Vagina (tissue), 2 donors: ENCODE measurements at regions not wholly inside any gene's neighbourhood (a gene's known extent, or its start where the extent isn't known, plus 50 kb on each side); places are given as distances from the start of the nearest gene placed in this dataset.
"Not testable (repeated sequence)": the region's sequence is repeated elsewhere in the genome, so short reads cannot be mapped to it uniquely, and the experiment has no call there.

ENCODE experiments used
- DNase-seq, 2 donors: peaks; one replicate each; pipeline ENCODE4 v3.0.0-alpha.2; 2017; ENCODE audit errors: extremely low spot score in 2 of 2
- H3K27ac ChIP-seq: fragments of 200-600 bp; sonication (generic); one replicate; pipeline ENCODE4 v1.5.1; 2019
- H3K27me3 ChIP-seq: fragments of 200-600 bp; sonication (generic); one replicate; pipeline ENCODE4 v1.5.1; 2019
- H3K36me3 ChIP-seq, 2 donors: fragments of 200-600 bp; sonication (generic); one replicate each; pipeline ENCODE4 v1.5.1; 2017 to 2019
- H3K4me1 ChIP-seq: fragments of 200-600 bp; sonication (generic); one replicate; pipeline ENCODE4 v1.5.1; 2019
- H3K4me3 ChIP-seq, 2 donors: fragments of 200-600 bp; sonication (generic); 1 replicate in 1 of 2; 2 replicates in 1 of 2; pipeline ENCODE4 v1.5.1; 2016 to 2019
- H3K9me3 ChIP-seq: fragments of 200-600 bp; sonication (generic); one replicate; pipeline ENCODE4 v1.5.1; 2019
- CTCF ChIP-seq, 3 experiments: fragments of 450-650 bp in 2 of 3; fragments of 200-600 bp in 1 of 3; sonication (generic) in 1 of 3; IDR thresholded peaks; one replicate each; pipeline ENCODE4 v1.5.1; 2017 to 2019; ENCODE audit warnings: antibody characterized with exemption in 3 of 3, mild to moderate bottlenecking in 2 of 3, moderate library complexity in 2 of 3
- POLR2A ChIP-seq, 2 donors: fragments of 450-650 bp; IDR thresholded peaks; one replicate each; pipeline ENCODE4 v1.6.1; 2017; ENCODE audit warnings: antibody characterized with exemption in 2 of 2, mild to moderate bottlenecking in 2 of 2, moderate library complexity in 2 of 2
- POLR2AphosphoS5 ChIP-seq, 2 donors: sonication (generic); formaldehyde crosslinking; IDR thresholded peaks; one replicate each; pipeline ENCODE4 v1.9.0; 2017; ENCODE audit warnings: antibody characterized with exemption in 2 of 2, mild to moderate bottlenecking in 2 of 2, low read depth in 1 of 2; ENCODE audit not compliant: insufficient read depth in 1 of 2
- intact Hi-C: fragments of 100-400 bp; cut with DNase I; formaldehyde crosslinking; loops from one replicate; pipeline ENCODE4 v1.15.1; 2023

GRCh38 chr13:81148822-81149221 is 807.9 kb upstream of the SPRY2 start:
- Histone ChIP-seq H3K4me1 (no peaks in the 10 kb centered on the region), H3K27me3 (no peaks in the 10 kb centered on the region), H3K27ac (no peak overlapping the region), H3K36me3 (no peaks in the 10 kb centered on the region), H3K4me3 (no peak overlapping the region), H3K9me3 (no peaks in the 10 kb centered on the region)
- TF ChIP-seq POLR2A (IDR thresholded peaks at IDR 0.05) (no peak), POLR2AphosphoS5 (IDR thresholded peaks at IDR 0.05; ENCODE audit: insufficient read depth in 1 of 2, low read depth in 1 of 2) (no peak), CTCF (IDR thresholded peaks at IDR 0.05) (no peak)
- no peak for DNase-seq
- intact Hi-C loops = no loop called here

GRCh38 chr13:81146576-81146975 is 805.6 kb upstream of the SPRY2 start:
- H3K27me3 ChIP-seq, H3K27ac ChIP-seq, H3K4me3 ChIP-seq, H3K9me3 ChIP-seq, H3K4me1 ChIP-seq, intact Hi-C loops, H3K36me3 ChIP-seq, DNase-seq: not testable (repeated sequence)

- no peaks in the 10 kb centered on the region for H3K9me3 ChIP-seq
- no peak overlapping the region for H3K4me3 ChIP-seq
- H3K36me3 ChIP-seq = no peaks in the 10 kb centered on the region
- intact Hi-C loops = no loop called here
- H3K4me1 ChIP-seq = no peaks in the 10 kb centered on the region
- TF ChIP-seq CTCF (IDR thresholded peaks at IDR 0.05) = no peak
- no peak for TF ChIP-seq POLR2AphosphoS5 (IDR thresholded peaks at IDR 0.05; ENCODE audit: insufficient read depth in 1 of 2, low read depth in 1 of 2)
- TF ChIP-seq POLR2A (IDR thresholded peaks at IDR 0.05) = no peak
- no peaks in the 10 kb centered on the region for H3K27me3 ChIP-seq
- DNase-seq = no peak
- no peak overlapping the region for H3K27ac ChIP-seq
These were observed 801.5 kb upstream of the SPRY2 start for GRCh38 chr13:81142306-81142999.

- Histone ChIP-seq H3K27me3 (no peaks in the 10 kb centered on the region), H3K27ac (no peak overlapping the region), H3K9me3 (no peaks in the 10 kb centered on the region), H3K4me3 (no peak overlapping the region), H3K36me3 (no peaks in the 10 kb centered on the region), H3K4me1 (no peaks in the 10 kb centered on the region)
- TF ChIP-seq POLR2A (IDR thresholded peaks at IDR 0.05) (no peak), POLR2AphosphoS5 (IDR thresholded peaks at IDR 0.05; ENCODE audit: insufficient read depth in 1 of 2, low read depth in 1 of 2) (no peak), CTCF (IDR thresholded peaks at IDR 0.05) (no peak)
- intact Hi-C loops = no loop called here
- DNase-seq = no peak
These were observed 799.7 kb upstream of the SPRY2 start for GRCh38 chr13:81140675-81141074.

- intact Hi-C loops = no loop called here
- Histone ChIP-seq H3K27ac (no peak overlapping the region), H3K36me3 (no peaks in the 10 kb centered on the region), H3K9me3 (no peaks in the 10 kb centered on the region), H3K4me1 (no peaks in the 10 kb centered on the region), H3K4me3 (no peak overlapping the region), H3K27me3 (no peaks in the 10 kb centered on the region)
- no peak for TF ChIP-seq POLR2AphosphoS5 (IDR thresholded peaks at IDR 0.05; ENCODE audit: insufficient read depth in 1 of 2, low read depth in 1 of 2)
- TF ChIP-seq POLR2A (IDR thresholded peaks at IDR 0.05) = no peak
- TF ChIP-seq CTCF (IDR thresholded peaks at IDR 0.05) = no peak
- DNase-seq = no peak
These were observed 799.1 kb upstream of the SPRY2 start for GRCh38 chr13:81139987-81140386.
